ENCODE measurements at regions not wholly inside any gene's neighbourhood (a gene's known extent, or its start where the extent isn't known, plus 50 kb on each side); places are given as distances from the start of the nearest gene placed in this dataset.
"Not testable (repeated sequence)": the region's sequence is repeated elsewhere in the genome, so short reads cannot be mapped to it uniquely, and the experiment has no call there.

DNA sequence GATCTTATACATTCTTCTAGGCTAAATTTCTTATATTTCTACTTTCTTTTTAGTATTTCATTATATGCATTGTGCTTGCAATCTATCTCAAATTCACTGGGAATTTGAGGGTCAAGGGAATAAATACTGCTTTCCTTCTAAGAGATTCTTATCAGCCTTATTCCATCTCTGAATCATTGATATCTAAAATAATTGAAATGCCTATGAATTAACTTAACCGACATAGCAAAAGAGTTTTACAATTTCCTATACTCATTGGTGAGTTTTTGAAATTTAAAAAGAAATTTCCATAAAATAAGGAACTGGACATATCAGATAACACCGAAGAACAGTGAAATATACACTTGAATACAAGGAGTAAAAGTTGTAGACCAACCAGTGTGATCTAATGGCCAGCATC is 373.7 kb downstream of the NAF1 start:
- Histone ChIP-seq H3K36me3 (ENCODE audit: control insufficient read depth, insufficient read depth, low read length, severe bottlenecking) (no peaks in the 10 kb centered on the region), H3K4me1 (ENCODE audit: control insufficient read depth, insufficient read depth, low read length) (peaks cover 4% of the 10 kb centered on the region), H3K9ac (ENCODE audit: low read length) (no peak overlapping the region), H3K27me3 (replicated peaks; ENCODE audit: control insufficient read depth, insufficient read depth, low read length) (no peaks in the 10 kb centered on the region), H3K9me3 (ENCODE audit: control insufficient read depth, low read length) (no peaks in the 10 kb centered on the region), H3K4me3 (ENCODE audit: low read length) (no peak overlapping the region)
- DNase-seq (ENCODE audit: low read depth) = no peak

DNA sequence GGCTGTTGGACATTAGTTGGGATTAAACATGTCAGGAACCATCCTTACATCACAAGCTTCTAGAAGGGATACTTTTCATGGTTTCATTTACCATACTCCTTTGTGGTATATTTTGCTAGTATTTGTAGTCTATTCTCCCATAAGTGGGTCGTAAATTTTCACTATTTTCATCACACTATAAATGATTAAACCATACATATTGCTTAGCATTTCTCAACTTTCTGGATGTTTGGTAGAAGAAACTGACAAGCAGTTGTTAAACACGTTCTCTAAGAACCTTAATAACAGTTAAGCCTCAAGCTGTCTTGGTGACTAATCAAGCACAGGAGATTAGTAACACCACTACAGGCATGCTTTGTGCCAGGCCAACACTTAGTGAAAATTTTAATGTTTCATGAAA is 375.5 kb downstream of the NAF1 start:
- Histone ChIP-seq H3K9me3 (ENCODE audit: control insufficient read depth, low read length) (no peaks in the 10 kb centered on the region), H3K4me1 (ENCODE audit: control insufficient read depth, insufficient read depth, low read length) (peaks cover 4% of the 10 kb centered on the region), H3K9ac (ENCODE audit: low read length) (no peak overlapping the region), H3K4me3 (ENCODE audit: low read length) (no peak overlapping the region), H3K27me3 (replicated peaks; ENCODE audit: control insufficient read depth, insufficient read depth, low read length) (no peaks in the 10 kb centered on the region), H3K36me3 (ENCODE audit: control insufficient read depth, insufficient read depth, low read length, severe bottlenecking) (no peaks in the 10 kb centered on the region)
- DNase-seq (ENCODE audit: low read depth) = no peak

- no peak for DNase-seq (ENCODE audit: low read depth)
- Histone ChIP-seq H3K36me3 (ENCODE audit: control insufficient read depth, insufficient read depth, low read length, severe bottlenecking) (no peaks in the 10 kb centered on the region), H3K27me3 (replicated peaks; ENCODE audit: control insufficient read depth, insufficient read depth, low read length) (no peaks in the 10 kb centered on the region), H3K4me3 (ENCODE audit: low read length) (no peak overlapping the region), H3K9me3 (ENCODE audit: control insufficient read depth, low read length) (no peaks in the 10 kb centered on the region), H3K4me1 (ENCODE audit: control insufficient read depth, insufficient read depth, low read length) (no peaks in the 10 kb centered on the region), H3K9ac (ENCODE audit: low read length) (no peak overlapping the region)
Observed at GRCh38 chr4:162787120-162787519, 379.6 kb downstream of the NAF1 start.

DNA sequence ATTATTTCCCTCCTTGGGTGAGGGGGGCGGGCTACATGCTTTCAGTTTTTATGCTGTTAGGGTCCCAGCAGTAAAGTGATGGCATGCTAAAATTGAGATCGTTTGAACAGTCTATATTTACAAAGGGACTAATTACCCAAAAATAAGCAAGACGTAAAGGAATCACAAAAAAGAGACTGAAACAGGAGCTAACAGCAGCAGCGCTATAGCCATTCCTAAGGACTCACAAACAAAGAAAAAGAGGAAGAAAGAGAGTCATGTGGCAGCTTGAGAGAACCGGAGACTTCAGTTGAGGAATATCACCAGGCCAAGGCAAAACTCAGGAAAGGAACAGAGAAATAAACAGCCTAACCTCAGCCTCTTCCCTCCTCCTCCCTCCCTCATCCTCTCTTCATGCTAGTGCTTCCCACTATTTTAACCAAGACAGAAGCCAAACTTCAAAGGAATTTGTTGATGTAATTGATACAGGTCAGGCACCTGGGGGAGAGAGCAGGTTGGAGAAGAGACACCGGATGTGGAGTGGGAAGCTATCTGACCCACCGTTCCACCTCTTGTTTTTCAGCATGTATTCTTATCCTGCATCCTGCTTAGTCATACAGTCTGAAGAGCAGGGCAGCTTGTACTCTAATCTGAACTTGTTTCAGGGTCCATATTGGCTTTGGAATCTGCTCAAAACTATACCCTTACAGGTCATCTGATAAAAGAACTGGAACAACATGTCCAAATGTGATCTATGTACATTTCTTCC is 383.7 kb downstream of the NAF1 start:
- H3K4me1 ChIP-seq (ENCODE audit: control insufficient read depth, insufficient read depth, low read length) = no peaks in the 10 kb centered on the region
- no peaks in the 10 kb centered on the region for H3K36me3 ChIP-seq (ENCODE audit: control insufficient read depth, insufficient read depth, low read length, severe bottlenecking)
- no peaks in the 10 kb centered on the region for H3K9me3 ChIP-seq (ENCODE audit: control insufficient read depth, low read length)
- no peak overlapping the region for H3K4me3 ChIP-seq (ENCODE audit: low read length)
- H3K27me3 ChIP-seq (replicated peaks; ENCODE audit: control insufficient read depth, insufficient read depth, low read length) = no peaks in the 10 kb centered on the region
- no peak for DNase-seq (ENCODE audit: low read depth)
- H3K9ac ChIP-seq (ENCODE audit: low read length) = no peak overlapping the region

GRCh38 chr4:162782096-162782777 is 384.5 kb downstream of the NAF1 start:
- Histone ChIP-seq H3K9me3 (ENCODE audit: control insufficient read depth, low read length) (no peaks in the 10 kb centered on the region), H3K4me1 (ENCODE audit: control insufficient read depth, insufficient read depth, low read length) (no peaks in the 10 kb centered on the region), H3K4me3 (ENCODE audit: low read length) (no peak overlapping the region), H3K27me3 (replicated peaks; ENCODE audit: control insufficient read depth, insufficient read depth, low read length) (no peaks in the 10 kb centered on the region), H3K36me3 (ENCODE audit: control insufficient read depth, insufficient read depth, low read length, severe bottlenecking) (no peaks in the 10 kb centered on the region), H3K9ac (ENCODE audit: low read length) (no peak overlapping the region)
- DNase-seq (ENCODE audit: low read depth) = no peak

DNA sequence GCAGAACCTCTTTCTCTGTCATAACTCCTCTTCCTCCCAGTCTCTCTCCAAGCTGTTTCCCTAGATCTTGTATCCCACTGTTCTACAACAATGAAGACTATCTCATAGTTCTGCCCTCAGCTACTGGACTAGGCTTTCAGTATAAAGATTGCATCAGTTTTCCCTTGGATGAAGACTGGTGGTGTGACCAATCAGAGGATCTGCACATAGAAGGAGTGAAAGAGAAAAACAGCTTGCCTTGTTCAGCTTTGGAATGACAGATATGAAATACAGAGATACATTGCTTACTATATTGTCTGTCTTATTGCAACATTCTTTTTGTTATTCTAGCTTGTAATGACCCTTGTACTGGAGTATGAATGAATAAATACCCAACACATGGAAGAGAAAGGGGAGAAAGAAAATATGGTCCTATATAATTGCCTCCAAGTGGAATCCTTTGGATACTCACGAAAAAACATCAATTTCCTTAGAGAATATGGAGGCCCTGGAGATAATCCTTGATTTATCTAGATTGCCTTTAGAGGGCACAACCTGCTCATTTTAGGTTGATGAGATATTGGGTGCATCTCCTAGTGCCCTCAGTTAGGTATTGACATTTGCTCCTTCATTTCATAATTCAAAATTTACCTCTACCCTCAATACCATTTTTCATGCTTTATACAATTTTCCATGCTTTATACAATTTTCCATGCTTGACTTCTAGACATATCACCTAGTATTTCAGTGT is 395.8 kb downstream of the NAF1 start:
- DNase-seq (ENCODE audit: low read depth) = peak; percentile 4
- no peak overlapping the region for H3K4me3 ChIP-seq (ENCODE audit: low read length)
- H3K36me3 ChIP-seq (ENCODE audit: control insufficient read depth, insufficient read depth, low read length, severe bottlenecking) = no peaks in the 10 kb centered on the region
- H3K9ac ChIP-seq (ENCODE audit: low read length) = no peak overlapping the region
- H3K4me1 ChIP-seq (ENCODE audit: control insufficient read depth, insufficient read depth, low read length) = no peaks in the 10 kb centered on the region
- no peaks in the 10 kb centered on the region for H3K9me3 ChIP-seq (ENCODE audit: control insufficient read depth, low read length)
- no peaks in the 10 kb centered on the region for H3K27me3 ChIP-seq (replicated peaks; ENCODE audit: control insufficient read depth, insufficient read depth, low read length)

DNA sequence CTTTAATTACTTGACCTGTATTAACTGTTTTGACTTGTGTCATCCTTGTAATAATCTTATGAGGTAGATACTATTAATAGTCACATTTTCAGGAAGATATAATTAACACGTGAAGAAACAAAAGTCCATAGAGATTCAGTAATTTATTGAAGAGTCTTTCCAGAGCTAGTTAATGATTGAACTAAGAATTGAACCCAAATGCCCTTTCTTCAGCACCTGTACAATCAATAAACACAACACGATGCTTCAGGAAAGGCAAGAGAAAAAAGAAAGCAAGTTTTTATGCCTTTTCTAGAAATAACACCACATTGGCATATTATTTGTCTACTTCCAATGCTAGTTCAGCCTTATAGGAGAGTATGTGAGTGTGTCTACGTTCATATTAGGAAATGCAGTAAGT is 399.6 kb downstream of the NAF1 start:
- H3K36me3 ChIP-seq (ENCODE audit: control insufficient read depth, insufficient read depth, low read length, severe bottlenecking) = no peaks in the 10 kb centered on the region
- no peaks in the 10 kb centered on the region for H3K27me3 ChIP-seq (replicated peaks; ENCODE audit: control insufficient read depth, insufficient read depth, low read length)
- DNase-seq (ENCODE audit: low read depth) = no peak
- H3K9ac ChIP-seq (ENCODE audit: low read length) = no peak overlapping the region
- H3K4me1 ChIP-seq (ENCODE audit: control insufficient read depth, insufficient read depth, low read length) = no peaks in the 10 kb centered on the region
- no peak overlapping the region for H3K4me3 ChIP-seq (ENCODE audit: low read length)
- H3K9me3 ChIP-seq (ENCODE audit: control insufficient read depth, low read length) = no peaks in the 10 kb centered on the region

DNA sequence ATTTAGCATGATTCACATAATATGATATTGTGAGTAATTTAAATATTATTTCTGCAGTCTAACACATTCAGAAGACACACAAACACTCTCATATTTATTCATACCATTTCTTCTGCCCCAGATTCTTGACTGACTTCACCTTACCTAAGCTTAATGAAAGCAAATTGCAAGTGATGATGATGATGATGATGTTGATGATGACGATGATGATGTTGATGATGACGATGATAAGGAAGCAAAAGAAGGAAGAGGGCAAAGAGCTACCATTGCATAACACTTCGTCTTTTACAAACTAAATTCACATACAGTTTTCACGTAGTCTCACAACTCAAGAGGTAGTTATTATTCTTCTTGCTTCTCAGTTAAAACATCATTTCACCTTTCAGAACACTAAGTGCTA is 404.7 kb downstream of the NAF1 start:
- Histone ChIP-seq H3K27me3 (replicated peaks; ENCODE audit: control insufficient read depth, insufficient read depth, low read length) (no peaks in the 10 kb centered on the region), H3K9me3 (ENCODE audit: control insufficient read depth, low read length) (peaks cover 4% of the 10 kb centered on the region), H3K9ac (ENCODE audit: low read length) (no peak overlapping the region), H3K4me1 (ENCODE audit: control insufficient read depth, insufficient read depth, low read length) (no peaks in the 10 kb centered on the region), H3K4me3 (ENCODE audit: low read length) (no peak overlapping the region), H3K36me3 (ENCODE audit: control insufficient read depth, insufficient read depth, low read length, severe bottlenecking) (no peaks in the 10 kb centered on the region)
- DNase-seq (ENCODE audit: low read depth) = no peak

DNA sequence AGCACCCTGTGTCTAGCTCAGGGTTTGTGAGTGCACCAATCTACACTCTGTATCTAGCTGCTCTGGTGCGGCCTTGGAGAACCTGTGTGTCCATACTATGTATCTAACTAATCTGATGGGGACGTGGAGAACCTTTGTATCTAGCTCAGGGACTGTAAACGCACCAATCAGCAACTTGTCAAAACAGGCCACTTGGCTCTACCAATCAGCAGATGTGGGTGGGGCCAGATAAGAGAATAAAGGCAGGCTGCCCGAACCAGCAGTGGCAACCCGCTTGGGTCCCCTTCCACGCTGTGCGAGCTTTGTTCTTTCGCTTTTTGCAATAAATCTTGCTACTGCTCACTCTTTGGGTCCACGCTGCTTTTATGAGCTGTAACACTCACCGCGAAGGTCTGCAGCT is 426.5 kb downstream of the NAF1 start:
- H3K9me3 ChIP-seq (ENCODE audit: control insufficient read depth, low read length); H3K4me1 ChIP-seq (ENCODE audit: control insufficient read depth, insufficient read depth, low read length); H3K4me3 ChIP-seq (ENCODE audit: low read length); DNase-seq (ENCODE audit: low read depth); H3K27me3 ChIP-seq (replicated peaks; ENCODE audit: control insufficient read depth, insufficient read depth, low read length); H3K9ac ChIP-seq (ENCODE audit: low read length); H3K36me3 ChIP-seq (ENCODE audit: control insufficient read depth, insufficient read depth, low read length, severe bottlenecking): not testable (repeated sequence)

DNA sequence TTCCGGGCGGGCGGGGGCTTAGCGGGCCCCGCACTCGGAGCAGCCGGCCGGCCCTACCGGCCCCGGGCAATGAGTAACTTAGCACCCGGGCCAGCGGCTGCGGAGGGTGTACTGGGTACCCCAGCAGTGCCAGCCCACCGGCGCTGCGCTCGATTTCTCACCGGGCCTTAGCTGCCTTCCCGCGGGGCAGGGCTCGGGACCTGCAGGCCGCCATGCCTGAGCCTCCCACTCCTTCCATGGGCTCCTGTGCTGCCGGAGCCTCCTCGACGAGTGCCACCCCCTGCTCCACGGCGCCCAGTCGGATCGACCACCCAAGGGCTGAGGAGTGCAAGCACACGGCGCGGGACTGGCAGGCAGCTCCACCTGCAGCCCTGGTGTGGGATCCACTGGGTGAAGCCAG is 427.1 kb downstream of the NAF1 start:
- H3K4me3 ChIP-seq (ENCODE audit: low read length); H3K9ac ChIP-seq (ENCODE audit: low read length); H3K4me1 ChIP-seq (ENCODE audit: control insufficient read depth, insufficient read depth, low read length); H3K9me3 ChIP-seq (ENCODE audit: control insufficient read depth, low read length); DNase-seq (ENCODE audit: low read depth); H3K36me3 ChIP-seq (ENCODE audit: control insufficient read depth, insufficient read depth, low read length, severe bottlenecking); H3K27me3 ChIP-seq (replicated peaks; ENCODE audit: control insufficient read depth, insufficient read depth, low read length): not testable (repeated sequence)

DNA sequence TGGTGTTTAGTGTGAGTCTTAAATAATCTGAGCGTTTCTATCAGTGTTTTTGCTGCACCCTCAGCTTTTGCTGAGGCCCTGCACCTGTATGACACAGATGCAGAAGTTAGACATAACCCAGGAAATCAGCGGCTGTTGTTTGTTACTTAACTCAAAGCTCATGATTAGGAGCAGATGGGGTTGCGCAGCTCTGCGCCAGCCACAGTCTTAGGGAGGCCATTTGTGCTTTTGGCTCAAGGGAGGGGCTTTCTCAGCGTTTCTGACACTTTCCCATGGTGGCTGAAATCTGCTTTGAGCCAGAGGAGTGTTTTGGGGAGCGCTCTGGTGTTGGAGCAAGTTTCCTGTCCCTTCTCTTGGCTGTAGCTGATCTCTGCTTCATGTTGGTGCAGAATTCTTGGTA is 433.8 kb downstream of the NAF1 start:
- H3K9me3 ChIP-seq (ENCODE audit: control insufficient read depth, low read length) = no peaks in the 10 kb centered on the region
- no peak overlapping the region for H3K4me3 ChIP-seq (ENCODE audit: low read length)
- H3K27me3 ChIP-seq (replicated peaks; ENCODE audit: control insufficient read depth, insufficient read depth, low read length) = no peaks in the 10 kb centered on the region
- no peak overlapping the region for H3K9ac ChIP-seq (ENCODE audit: low read length)
- no peaks in the 10 kb centered on the region for H3K36me3 ChIP-seq (ENCODE audit: control insufficient read depth, insufficient read depth, low read length, severe bottlenecking)
- peak; percentile 21 for DNase-seq (ENCODE audit: low read depth)
- no peaks in the 10 kb centered on the region for H3K4me1 ChIP-seq (ENCODE audit: control insufficient read depth, insufficient read depth, low read length)

Measured in adipocyte (in vitro differentiated cells).